ENCODE measurements at regions not wholly inside any gene's neighbourhood (a gene's known extent, or its start where the extent isn't known, plus 50 kb on each side); places are given as distances from the start of the nearest gene placed in this dataset.

DNA sequence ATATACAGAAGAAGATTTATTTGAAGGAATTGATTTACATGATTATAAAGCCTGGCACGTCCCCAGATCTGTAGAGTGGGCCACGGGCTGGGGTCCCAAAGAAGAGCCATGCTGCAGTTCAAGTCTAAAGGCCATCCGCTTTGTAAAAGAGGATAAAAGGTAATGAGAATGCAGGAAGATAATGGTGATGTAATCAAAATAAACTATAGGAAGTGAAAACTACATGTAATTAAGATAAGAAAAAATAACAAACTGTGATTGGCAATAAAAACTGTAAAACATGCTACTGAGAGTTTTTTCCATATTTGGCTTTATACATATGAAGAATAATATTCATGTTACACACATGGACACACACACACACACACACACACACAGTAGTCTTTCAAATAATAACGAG lies 59.0 kb upstream of the TMEFF2 start:
- Histone ChIP-seq H3K4me3 (ENCODE audit: low read length in 2 of 2) (no peak overlapping the region), H3K27ac (ENCODE audit: low read depth in 1 of 2, low read length in 1 of 2) (no peak overlapping the region), H3K4me1 (ENCODE audit: control insufficient read depth in 2 of 2, insufficient read depth in 2 of 2, low read length in 2 of 2) (no peaks in the 10 kb centered on the region), H3K9me3 (ENCODE audit: control insufficient read depth in 2 of 2, insufficient read depth in 1 of 2, low read length in 1 of 2) (no peaks in the 10 kb centered on the region), H3K27me3 (ENCODE audit: control insufficient read depth in 2 of 2, insufficient read depth in 1 of 2, low read length in 1 of 2) (no peaks in the 10 kb centered on the region), H3K36me3 (ENCODE audit: control insufficient read depth in 2 of 2, insufficient read depth in 2 of 2, low read length in 1 of 2) (no peaks in the 10 kb centered on the region)
- DNase-seq (ENCODE audit: low read depth in 6 of 9, low spot score in 9 of 9) = no peak
- WGBS = 95% methylated on average over 4 of the region's 4 CpGs

- no peak overlapping the region for H3K4me3 ChIP-seq (ENCODE audit: low read length in 2 of 2)
- DNase-seq (ENCODE audit: low read depth in 6 of 9, low spot score in 9 of 9) = no peak
- no peaks in the 10 kb centered on the region for H3K9me3 ChIP-seq (ENCODE audit: control insufficient read depth in 2 of 2, insufficient read depth in 1 of 2, low read length in 1 of 2)
- H3K27ac ChIP-seq (ENCODE audit: low read depth in 1 of 2, low read length in 1 of 2) = no peak overlapping the region
- H3K4me1 ChIP-seq (ENCODE audit: control insufficient read depth in 2 of 2, insufficient read depth in 2 of 2, low read length in 2 of 2) = no peaks in the 10 kb centered on the region
- no peaks in the 10 kb centered on the region for H3K36me3 ChIP-seq (ENCODE audit: control insufficient read depth in 2 of 2, insufficient read depth in 2 of 2, low read length in 1 of 2)
- no peaks in the 10 kb centered on the region for H3K27me3 ChIP-seq (ENCODE audit: control insufficient read depth in 2 of 2, insufficient read depth in 1 of 2, low read length in 1 of 2)
Observed at GRCh38 chr2:192250961-192251360, 56.2 kb upstream of the TMEFF2 start.

DNA sequence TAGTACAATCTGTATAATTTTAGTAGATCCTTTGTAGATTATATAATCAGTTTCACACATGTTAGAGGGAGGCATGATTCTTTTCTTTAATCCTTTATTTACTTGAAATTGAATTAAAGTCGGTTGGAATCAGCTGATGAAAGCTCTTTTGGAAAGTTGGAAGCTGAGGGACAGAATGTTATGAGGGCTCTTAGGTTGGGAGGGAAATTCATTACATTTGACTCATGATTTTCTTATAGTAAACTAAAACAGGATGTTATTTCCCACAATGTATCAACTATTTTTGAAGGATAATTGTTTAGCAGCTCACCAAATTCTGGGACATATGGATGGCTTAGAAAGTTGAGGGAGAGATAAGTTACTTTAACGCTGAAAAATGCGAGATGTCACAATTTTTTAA lies 52.7 kb upstream of the TMEFF2 start:
- H3K4me3 ChIP-seq (ENCODE audit: low read length in 2 of 2) = no peak overlapping the region
- 95% methylated on average over 3 of the region's 3 CpGs for WGBS
- DNase-seq (ENCODE audit: low read depth in 6 of 9, low spot score in 9 of 9) = no peak
- no peak overlapping the region for H3K27ac ChIP-seq (ENCODE audit: low read depth in 1 of 2, low read length in 1 of 2)
- H3K36me3 ChIP-seq (ENCODE audit: control insufficient read depth in 2 of 2, insufficient read depth in 2 of 2, low read length in 1 of 2) = no peaks in the 10 kb centered on the region
- no peaks in the 10 kb centered on the region for H3K9me3 ChIP-seq (ENCODE audit: control insufficient read depth in 2 of 2, insufficient read depth in 1 of 2, low read length in 1 of 2)
- no peaks in the 10 kb centered on the region for H3K4me1 ChIP-seq (ENCODE audit: control insufficient read depth in 2 of 2, insufficient read depth in 2 of 2, low read length in 2 of 2)
- H3K27me3 ChIP-seq (ENCODE audit: control insufficient read depth in 2 of 2, insufficient read depth in 1 of 2, low read length in 1 of 2) = no peaks in the 10 kb centered on the region

GRCh38 chr2:192246297-192246696 lies 51.6 kb upstream of the TMEFF2 start:
- no peaks in the 10 kb centered on the region for H3K4me1 ChIP-seq (ENCODE audit: control insufficient read depth in 2 of 2, insufficient read depth in 2 of 2, low read length in 2 of 2)
- H3K4me3 ChIP-seq (ENCODE audit: low read length in 2 of 2) = no peak overlapping the region
- no peak for DNase-seq (ENCODE audit: low read depth in 6 of 9, low spot score in 9 of 9)
- H3K36me3 ChIP-seq (ENCODE audit: control insufficient read depth in 2 of 2, insufficient read depth in 2 of 2, low read length in 1 of 2) = no peaks in the 10 kb centered on the region
- H3K9me3 ChIP-seq (ENCODE audit: control insufficient read depth in 2 of 2, insufficient read depth in 1 of 2, low read length in 1 of 2) = no peaks in the 10 kb centered on the region
- no peaks in the 10 kb centered on the region for H3K27me3 ChIP-seq (ENCODE audit: control insufficient read depth in 2 of 2, insufficient read depth in 1 of 2, low read length in 1 of 2)
- H3K27ac ChIP-seq (ENCODE audit: low read depth in 1 of 2, low read length in 1 of 2) = no peak overlapping the region
- 94% methylated on average over 3 of the region's 3 CpGs for WGBS

- 97% methylated on average over 3 of the region's 3 CpGs for WGBS
- Histone ChIP-seq H3K4me1 (ENCODE audit: control insufficient read depth in 2 of 2, insufficient read depth in 2 of 2, low read length in 2 of 2) (no peaks in the 10 kb centered on the region), H3K27ac (ENCODE audit: low read depth in 1 of 2, low read length in 1 of 2) (no peak overlapping the region), H3K36me3 (ENCODE audit: control insufficient read depth in 2 of 2, insufficient read depth in 2 of 2, low read length in 1 of 2) (no peaks in the 10 kb centered on the region), H3K9me3 (ENCODE audit: control insufficient read depth in 2 of 2, insufficient read depth in 1 of 2, low read length in 1 of 2) (no peaks in the 10 kb centered on the region), H3K4me3 (ENCODE audit: low read length in 2 of 2) (no peak overlapping the region), H3K27me3 (ENCODE audit: control insufficient read depth in 2 of 2, insufficient read depth in 1 of 2, low read length in 1 of 2) (no peaks in the 10 kb centered on the region)
- no peak for DNase-seq (ENCODE audit: low read depth in 6 of 9, low spot score in 9 of 9)
Observed at GRCh38 chr2:192245329-192245728, 50.6 kb upstream of the TMEFF2 start.

All from thymus (tissue), 11 donors.